B cell (primary cell): ENCODE measurements at regions not wholly inside any gene's neighbourhood (a gene's known extent, or its start where the extent isn't known, plus 50 kb on each side); places are given as distances from the start of the nearest gene placed in this dataset.

Experiments used
- EZH2 ChIP-seq: IDR thresholded peaks from 2 replicates; pipeline ENCODE4 v1.6.1; 2012; ENCODE audit warnings: borderline replicate concordance, low read depth, mild to moderate bottlenecking, moderate library complexity, low read length; ENCODE audit not compliant: insufficient read depth, poor library complexity, severe bottlenecking
- TF ChIP-seq, protein P1 (sequence below): fragments of 200-600 bp; IDR thresholded peaks from one replicate; pipeline ENCODE4 v1.8.0; 2022; ENCODE audit warnings: antibody characterized with exemption, mild to moderate bottlenecking

DNA sequence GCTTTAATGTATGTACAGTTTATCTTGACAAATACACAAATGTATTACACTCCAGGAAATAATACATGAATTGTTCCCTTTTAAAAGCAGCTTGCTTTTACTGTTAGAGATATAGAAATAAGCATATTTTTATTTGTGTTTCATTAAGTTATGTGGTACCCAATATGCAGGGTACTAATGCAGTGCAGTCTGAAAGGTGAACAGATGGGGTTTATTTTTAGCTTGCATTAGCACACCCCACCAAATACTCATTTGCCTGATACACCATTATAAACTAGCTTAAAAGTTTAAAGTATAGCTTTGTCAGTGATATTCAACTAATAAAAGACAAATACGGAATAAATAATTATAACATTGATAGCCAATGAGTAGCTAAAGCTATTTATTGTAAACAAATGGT is 394.7 kb upstream of the ZNF804A start:
- TF ChIP-seq, protein P1, sequence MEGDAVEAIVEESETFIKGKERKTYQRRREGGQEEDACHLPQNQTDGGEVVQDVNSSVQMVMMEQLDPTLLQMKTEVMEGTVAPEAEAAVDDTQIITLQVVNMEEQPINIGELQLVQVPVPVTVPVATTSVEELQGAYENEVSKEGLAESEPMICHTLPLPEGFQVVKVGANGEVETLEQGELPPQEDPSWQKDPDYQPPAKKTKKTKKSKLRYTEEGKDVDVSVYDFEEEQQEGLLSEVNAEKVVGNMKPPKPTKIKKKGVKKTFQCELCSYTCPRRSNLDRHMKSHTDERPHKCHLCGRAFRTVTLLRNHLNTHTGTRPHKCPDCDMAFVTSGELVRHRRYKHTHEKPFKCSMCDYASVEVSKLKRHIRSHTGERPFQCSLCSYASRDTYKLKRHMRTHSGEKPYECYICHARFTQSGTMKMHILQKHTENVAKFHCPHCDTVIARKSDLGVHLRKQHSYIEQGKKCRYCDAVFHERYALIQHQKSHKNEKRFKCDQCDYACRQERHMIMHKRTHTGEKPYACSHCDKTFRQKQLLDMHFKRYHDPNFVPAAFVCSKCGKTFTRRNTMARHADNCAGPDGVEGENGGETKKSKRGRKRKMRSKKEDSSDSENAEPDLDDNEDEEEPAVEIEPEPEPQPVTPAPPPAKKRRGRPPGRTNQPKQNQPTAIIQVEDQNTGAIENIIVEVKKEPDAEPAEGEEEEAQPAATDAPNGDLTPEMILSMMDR: no peak
- no peak for TF ChIP-seq EZH2
